ENCODE measurements at regions not wholly inside any gene's neighbourhood (a gene's known extent, or its start where the extent isn't known, plus 50 kb on each side); places are given as distances from the start of the nearest gene placed in this dataset.
A peak's percentile ranks its signal among the peaks of the same experiment; 100 is the strongest.
"Not testable (repeated sequence)": the region's sequence is repeated elsewhere in the genome, so short reads cannot be mapped to it uniquely, and the experiment has no call there.

DNA sequence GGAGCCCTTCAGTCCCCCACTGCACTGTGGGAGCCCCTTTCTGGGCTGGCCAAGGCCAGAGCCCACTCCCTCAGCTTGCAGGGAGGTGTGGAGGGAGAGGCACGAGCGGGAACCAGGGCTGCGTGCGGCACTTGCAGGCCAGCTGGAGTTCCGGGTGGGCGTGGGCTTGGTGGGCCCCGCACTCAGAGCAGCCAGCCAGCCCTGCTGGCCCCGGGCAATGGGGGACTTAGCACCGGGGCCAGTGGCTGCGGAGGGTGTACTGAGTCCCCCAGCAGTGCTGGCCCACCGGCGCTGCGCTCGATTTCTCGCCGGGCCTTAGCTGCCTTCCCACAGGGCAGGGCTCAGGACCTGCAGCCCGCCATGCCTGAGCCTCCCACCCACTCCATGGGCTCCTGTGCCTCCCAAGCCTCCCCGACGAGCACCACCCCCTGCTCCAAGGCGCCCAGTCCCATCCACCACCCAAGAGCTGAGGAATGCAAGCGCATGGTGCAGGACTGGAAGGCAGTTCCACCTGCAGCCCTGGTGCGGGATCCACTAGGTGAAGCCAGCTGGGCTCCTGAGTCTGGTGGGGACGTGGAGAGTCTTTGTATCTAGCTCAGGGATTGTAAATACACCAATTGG lies 776.2 kb downstream of the KCTD8 start:
- not testable (repeated sequence) for DNase-seq

DNA sequence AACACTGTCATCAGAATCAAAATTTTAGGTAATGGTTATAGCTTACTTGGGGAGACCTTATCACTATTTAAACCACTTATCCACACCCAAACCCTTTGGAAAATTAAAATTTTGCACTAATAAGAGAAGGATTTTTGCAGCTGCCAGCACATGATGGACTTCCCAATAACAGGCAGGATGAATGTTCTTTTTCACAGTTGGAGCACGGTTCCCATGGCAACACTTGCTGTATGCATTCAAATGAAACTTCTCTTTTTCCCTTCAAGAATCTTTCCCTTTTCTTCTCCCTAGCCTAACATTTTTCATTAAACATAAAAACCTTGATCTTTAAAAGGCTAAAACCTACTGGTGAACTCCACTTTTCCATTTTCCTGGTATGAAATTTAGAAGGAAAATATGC lies 768.2 kb downstream of the KCTD8 start:
- no peak for DNase-seq

DNA sequence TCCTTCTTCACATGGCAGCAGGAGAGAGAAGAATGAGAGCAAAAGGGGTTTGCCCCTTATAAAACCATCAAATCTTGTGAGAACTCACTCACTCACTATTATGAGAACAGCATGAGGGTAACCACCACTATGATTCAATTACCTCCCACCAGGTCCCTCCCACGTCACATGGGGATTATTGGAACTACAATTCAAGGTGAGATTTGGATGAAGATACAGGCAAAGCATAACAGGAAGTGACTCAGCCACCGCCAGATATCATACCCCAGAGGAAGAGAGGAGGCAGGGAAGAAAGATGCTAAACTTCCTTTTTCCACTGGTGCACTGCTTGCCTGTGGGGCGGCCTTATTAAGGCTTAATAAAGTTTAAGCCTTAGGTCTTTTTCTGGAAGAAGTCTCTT lies 766.1 kb downstream of the KCTD8 start:
- DNase-seq, result no peak

DNA sequence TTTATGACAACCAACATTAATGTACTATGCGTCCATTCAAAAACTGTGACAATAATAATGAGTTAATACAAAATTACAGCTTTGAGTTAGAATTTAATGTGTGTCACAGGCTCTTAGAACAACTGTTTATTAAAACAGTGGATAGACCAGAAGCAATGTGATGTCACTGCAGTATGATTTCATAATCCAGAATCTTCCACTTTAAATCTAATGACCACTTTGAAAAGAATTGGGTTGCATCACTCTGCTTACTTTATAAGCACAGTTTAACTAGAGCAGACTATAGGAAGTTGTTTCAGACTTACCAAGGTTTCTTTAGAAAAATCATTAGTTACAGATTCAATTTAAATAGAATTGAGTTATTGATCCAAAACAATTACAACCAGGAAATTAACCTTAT lies 758.5 kb downstream of the KCTD8 start:
- no peak for DNase-seq

DNA sequence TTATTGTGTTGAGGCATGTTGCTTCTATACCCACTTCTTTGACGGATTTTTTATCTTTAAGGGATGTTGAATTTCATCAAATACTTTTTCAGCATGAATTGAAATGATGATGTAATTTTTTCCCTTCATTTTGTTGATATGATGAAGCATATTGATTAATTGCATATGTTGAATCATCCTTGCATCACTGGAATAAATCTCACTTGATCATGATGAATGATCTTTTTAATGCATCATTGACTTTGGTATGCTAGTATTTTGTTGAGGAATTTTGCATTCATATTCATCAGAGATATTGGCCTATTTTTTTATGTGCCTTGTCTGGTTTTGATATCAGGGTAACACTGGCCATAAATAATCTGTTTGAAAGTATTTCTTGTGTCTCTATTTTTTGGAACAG lies 754.7 kb downstream of the KCTD8 start:
- no peak for DNase-seq

DNA sequence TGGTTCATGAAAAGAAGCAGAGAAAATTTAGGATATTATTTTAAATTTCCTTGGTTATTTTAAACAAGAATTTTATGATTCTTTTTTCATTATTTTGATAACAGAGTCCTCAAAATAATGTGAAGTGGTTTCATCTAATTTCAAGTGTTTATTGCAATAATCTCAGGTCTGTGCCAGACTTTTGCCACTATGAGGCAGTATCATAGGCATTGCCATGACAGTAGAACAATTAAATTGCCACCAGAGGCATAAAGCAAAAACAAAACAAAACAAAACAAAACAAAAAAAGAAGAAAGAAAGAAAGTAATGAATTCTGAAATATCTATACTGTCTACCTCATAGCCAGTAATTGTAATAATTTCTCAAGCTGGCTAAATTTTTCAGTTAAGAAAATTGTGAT lies 739.2 kb downstream of the KCTD8 start:
- no peak for DNase-seq

DNA sequence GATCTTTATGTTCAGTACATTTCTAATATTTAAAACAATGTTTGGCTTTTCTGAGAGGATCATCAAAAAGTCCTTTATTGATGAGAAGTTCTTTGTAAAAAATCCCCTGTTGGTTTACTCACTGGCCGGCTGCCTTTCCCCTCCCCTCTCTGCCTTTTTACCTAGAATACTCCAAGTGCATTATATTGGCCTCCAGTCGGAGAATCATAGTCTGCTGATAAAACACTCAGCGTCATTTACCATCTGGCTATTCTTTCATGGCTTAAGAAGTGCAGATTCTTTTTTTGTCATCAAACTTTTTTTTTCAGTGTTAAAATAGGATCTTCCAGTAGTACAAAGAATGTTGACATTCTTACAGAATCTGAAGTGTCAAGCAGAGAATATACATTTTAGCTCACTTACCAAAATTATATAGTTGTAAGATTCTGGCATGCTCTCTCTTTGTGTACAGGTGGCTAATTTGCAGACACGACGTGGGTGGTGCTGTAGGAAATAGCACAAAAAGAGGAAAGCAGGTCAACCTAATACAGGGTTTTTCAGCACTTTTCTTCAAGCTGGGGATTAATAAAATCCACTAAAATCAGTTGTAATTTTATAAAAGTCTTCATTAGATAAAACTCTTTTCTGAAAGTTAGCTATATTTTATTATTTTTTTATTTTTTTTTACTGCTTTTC lies 731.8 kb downstream of the KCTD8 start:
- DNase-seq, result no peak

DNA sequence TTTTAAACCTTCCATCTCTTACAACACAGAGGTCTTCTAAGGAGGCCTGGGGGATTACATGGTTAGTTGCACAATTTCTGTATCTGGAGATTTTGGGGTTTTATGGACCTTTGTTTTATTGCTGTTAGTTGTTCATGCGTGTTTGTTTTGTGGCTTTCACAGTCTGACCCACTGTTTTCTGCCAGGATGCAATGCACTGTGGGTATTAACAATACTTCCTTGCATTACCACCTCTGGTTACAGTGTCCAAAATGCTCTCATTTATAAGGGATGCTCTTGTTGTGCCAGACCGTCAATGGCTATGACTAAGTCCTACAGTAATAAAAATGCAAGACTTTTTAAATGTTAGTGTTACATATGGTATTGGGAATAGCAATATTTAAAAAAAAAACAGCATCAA lies 730.2 kb downstream of the KCTD8 start:
- no peak for DNase-seq

DNA sequence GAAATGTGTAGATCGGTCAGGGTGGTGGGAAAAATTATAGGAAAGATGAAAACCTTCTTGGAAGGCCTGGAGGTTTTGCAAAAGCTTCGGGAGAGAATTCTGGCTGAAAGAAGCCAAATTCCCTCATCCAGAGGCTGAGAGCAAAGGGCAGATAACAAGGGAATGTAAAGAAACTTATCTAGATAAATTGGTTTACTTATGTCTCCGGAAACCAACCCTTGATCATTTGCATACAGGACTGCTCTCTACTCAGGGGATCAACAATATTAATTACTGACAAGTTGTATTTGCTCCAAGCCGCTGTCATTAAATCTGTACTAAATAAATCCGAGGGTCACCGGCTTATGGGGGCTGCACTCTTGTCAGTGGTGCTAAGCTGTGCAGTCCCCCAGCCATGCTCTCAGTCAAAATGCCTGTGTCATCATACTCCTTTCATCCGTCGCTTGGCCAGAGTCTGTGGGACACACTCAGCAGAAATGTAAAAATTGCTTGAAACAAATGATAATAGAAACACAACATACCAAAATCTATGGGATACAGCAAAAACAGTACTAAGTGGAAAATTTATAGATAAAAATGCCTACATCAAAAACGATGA lies 715.7 kb downstream of the KCTD8 start:
- no peak for DNase-seq

DNA sequence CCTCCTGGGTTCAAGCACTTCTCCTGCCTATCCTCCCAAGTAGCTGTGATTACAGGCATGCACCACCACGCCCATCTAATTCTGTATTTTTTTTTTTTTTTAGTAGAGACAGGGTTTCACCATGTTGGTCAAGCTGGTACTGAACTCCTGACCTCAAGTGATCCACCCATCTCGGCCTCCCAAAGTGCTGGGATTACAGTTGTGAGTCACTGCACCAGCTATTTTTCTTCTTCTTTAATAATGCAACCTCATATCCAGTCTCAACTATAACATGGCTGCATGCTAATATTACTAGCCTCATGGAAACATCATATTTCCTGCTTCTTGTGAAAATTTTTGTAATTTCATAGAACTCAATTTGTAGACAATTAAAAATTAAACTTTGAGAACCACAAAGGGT lies 706.5 kb downstream of the KCTD8 start:
- DNase-seq, result no peak

DNA sequence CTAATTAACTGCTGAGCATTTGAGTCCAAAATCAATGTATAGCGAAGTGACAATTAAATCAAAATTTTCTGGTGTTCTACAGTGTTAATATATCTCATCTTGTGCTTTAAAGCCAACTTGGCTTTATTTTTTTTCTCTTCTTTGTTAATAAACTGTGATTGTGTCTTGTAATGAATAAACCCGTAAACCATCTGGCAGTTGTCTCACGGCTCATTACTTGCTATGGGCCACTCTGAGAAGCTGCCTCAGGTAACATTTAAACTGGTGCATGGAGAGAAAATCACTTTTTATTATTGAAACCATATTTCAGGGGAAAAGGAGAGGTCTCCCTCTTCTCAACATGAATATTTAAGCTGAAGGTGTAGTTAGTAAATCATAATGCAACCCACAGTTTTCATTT lies 694.0 kb downstream of the KCTD8 start:
- DNase-seq, result no peak

DNA sequence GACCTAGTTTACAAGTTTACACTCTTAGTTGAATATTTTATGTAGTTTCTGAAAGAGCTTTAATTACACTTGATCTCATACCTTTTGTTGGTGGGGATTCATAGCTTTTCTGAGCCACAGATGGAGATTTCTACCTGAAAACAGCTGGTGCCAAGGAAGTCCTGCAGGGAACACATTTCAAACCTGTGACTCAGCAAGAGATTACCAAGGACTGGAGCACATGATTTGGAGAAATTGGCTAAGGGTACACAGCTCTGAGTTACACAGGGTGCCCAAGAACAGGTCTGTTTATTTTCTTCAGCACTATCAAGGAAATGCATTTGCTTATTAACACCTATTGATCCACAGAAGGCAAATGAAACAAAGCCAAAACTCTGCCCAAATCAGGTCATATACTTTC lies 691.5 kb downstream of the KCTD8 start:
- DNase-seq, result peak; percentile 14

DNA sequence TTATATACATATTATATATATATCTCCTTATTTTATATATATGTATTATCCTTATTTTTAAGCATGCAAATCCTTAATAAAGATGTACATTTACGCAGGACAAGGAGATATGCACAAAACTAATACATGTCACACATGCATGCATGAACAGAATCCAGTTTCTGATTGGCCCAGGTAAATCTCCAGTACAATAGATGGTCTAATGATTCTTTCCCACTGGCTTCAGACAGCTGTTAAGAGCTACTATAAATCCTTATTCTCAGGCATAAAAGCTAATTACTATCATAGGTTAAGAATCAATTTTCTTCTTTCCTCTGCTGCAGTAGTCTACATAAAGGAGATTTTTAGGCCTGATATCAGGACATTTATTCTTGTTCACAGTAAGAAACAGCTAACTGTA lies 689.8 kb downstream of the KCTD8 start:
- DNase-seq, result no peak

DNA sequence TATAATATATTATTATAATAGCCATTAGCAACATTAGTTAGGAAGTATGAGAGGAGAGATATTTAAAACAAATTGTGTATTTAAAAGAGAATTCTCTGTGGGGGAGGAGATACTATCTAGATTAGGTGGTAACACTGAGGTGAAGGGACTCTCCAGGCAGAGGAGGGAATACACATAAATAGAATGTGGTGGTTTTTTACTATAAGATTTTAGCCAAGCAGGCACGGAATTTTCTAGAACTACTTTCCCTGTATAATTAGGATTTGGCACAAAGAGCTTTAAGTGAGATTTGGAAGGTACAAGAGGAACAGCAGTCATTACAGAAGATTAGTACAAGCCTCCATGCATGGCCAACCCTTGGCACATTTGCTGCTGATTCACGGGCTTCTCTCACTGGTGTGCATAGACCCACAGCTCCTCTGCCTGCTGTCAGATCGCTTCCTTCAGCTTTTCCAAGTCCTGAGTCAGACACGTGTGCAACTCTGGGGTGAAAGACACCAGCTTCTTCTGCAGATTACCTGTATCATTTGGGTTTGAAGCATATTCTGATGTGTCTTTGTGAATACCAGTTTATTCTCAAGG lies 685.5 kb downstream of the KCTD8 start:
- DNase-seq, result peak; percentile 82

DNA sequence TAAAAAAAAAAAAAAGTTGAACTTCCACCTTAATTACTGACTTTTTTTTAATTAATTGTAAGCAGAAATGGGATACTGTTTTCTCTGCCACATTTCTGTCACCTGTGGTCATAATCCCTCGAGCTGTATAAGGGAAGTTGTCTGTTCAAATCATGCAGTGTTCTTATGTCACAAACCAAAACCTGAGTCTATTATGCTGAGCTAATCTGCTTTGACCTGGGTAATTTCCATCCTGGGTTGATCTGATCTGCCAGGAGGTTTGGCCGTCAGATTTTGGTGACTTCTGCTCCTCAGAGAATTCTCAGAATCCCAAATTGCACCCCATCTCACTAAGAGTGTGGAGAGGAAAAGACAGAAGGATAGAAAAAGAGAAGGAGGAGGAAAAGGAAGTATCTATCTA lies 683.1 kb downstream of the KCTD8 start:
- DNase-seq, result no peak

DNA sequence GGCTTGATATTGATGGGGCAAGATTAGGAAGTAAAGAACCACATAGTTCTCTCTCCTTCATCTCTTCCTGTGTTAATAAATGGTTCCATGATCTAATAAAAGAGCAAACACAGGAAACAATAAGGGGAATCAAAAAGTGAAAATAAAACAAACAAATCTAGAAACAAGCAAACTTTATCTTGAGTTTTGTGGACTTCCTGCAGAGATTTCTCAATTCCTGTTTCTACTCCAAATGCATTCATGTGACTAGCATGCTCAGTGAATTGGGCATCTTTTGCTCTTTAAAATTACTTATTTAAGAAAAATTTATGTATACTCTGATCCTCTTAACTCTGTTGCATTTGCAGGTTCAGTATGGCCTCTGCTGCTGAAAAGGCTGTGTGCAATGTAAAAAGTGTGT lies 682.0 kb downstream of the KCTD8 start:
- DNase-seq, result no peak

DNA sequence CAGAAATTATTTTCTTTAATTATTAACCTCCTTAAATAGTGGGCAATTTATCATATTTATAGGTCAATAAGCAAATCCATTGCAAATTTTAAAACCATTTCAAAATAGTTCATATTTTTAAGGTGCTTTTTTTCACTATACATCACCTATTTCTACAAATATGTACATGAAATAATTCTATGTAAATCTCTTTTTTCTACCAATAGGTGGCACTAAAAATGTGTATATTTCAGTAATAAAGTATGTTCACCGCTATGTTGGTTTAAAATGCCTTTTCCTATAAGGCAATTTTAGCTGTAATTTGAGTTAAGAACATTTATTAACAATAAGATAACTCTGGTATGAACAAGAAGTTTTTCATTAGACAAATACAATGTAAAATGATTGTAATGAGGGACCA lies 672.2 kb downstream of the KCTD8 start:
- no peak for DNase-seq

DNA sequence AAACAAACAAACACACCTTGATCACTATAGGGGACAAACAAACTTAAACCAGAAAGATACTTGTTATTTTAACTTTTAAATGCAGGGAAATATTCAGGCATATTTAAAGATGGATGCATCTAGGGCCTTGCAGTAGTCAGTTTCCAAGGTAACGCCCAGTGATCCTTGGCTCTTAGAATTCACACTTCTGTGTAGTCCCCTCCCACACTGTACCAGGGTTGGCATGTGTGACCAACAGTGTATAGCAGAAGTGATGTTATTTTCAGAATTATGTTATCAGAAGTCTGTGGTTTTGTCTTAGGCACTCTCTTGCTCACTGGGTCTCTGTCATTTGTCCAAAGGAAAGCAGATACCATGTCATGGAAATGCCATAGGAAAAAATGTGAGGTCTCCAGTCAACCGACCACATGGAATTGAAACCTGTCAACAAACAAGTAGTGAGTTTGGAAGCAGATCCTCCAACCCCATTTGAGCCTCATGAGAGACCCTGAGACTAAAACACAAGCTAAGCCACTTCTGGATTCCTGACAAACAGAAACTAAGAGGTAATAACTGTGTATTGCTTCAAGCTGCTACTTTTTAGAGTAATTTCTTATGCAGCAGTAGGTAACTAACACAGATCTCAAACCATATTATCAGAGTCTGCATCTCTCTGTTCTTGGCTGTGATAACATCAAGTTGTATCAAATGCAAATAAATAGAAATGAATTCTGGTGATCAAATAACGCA lies 670.3 kb downstream of the KCTD8 start:
- no peak for DNase-seq

DNA sequence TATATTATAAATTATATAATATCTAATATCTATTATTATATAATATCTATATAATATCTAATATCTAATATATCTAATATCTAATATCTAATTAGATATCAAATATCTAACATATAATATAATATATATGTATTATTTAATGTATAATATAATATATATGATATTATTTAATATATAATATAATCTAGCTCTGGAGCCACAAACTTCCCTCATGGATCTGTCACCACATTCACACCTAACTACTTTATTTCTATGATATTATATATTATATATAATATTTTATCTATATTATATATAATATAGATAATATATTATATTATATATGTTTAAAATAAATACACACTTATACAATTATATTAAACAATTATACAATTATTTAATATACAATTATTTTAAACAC lies 667.5 kb downstream of the KCTD8 start:
- no peak for DNase-seq

DNA sequence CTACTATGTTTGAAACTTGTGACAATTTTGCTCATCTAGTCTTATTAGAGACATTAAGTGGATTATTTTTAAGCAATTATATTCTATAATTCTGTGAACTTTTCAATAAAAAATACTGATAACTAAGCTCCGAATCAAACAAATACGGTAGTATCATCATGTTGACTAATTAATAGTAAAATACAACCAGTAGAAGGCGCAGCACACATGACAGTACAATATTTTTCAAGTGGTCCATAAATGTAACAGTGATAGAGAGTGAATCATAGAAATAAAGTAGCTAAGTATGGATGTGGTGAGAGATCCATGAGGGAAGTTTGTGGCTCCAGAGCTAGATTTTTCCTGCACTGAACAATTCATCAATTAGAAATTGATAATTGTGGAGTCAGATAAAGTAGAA lies 666.2 kb downstream of the KCTD8 start:
- DNase-seq, result no peak

DNA sequence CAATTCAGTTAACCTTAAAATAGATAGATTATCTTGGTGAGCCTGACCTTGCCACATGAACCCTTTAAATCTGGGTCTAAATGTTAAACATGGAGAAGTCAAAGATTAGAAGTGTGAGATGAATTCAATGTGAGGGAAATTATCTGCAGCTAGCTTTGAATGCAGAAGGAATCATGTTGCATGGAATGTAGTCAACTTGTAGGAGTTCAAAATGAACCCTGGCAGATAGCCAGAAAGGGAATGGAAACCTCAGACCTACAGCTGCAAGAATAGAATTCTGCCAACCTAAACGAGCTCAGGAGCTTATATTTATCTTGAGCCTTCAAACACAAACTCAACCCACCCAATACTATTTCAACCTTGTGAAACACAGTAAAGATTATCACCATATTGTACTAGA lies 632.5 kb downstream of the KCTD8 start:
- no peak for DNase-seq

DNA sequence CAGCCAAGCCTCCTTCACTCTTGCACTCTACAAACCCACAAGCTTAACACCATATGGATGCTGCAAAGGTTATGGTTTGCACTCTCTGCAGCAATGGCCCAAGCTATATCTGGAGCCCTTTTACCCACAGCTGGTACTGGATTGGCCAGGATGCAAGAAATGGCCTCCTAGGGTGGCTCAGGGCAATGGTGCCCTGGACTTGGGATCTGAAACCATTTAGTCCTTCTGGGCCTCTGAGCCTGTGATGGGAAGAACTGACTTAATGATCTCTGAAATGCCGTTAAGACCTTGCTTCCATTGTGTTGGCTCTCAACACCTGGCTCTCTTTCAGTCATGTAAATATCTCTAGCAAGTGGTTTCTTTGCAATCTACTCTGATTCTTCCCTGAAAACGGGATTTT lies 626.0 kb downstream of the KCTD8 start:
- DNase-seq, result no peak

DNA sequence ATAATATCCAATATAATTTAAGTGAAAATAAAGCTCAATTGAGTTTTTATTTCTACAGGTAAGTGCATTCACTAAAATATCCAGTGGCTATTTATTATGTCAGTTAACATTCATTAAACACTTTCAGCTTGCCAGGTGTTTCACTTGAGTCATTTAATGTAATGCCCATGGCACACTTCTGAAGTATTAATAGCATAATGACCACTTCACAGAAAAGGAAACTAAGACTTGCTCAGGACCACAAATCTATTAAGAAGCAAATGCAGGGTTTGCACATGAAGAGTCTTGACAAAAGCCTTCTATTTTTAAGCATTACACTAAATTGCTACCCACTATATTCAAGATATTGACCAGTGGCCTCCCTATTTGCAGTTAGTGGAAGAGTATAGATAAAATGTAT lies 612.7 kb downstream of the KCTD8 start:
- DNase-seq, result no peak

DNA sequence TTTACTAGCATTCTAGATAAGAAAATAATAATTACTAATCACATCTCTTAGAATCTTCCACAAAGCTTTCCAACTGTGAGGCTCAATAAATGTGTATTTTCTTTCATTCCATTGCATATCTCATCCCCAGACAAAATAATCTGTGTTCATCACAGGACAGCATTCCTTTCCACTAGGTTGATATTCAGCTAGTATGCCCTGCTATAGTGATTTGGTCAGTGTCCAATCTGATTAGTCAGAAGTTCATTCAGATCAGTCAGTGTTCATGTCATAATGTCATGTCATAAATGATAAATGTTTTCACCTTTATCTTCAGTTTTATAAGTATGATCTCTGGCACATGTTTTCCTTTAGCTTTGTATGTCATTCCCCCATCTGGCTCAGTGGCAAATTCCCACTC lies 611.4 kb downstream of the KCTD8 start:
- DNase-seq, result no peak
